Testis (tissue), 2 donors: ENCODE measurements at regions not wholly inside any gene's neighbourhood (a gene's known extent, or its start where the extent isn't known, plus 50 kb on each side); places are given as distances from the start of the nearest gene placed in this dataset.
"Not testable (repeated sequence)": the region's sequence is repeated elsewhere in the genome, so short reads cannot be mapped to it uniquely, and the experiment has no call there.

ENCODE experiments used
- CTCF ChIP-seq, 3 experiments: fragments of 450-650 bp in 2 of 3; fragments of 200-600 bp in 1 of 3; sonication (generic) in 1 of 3; IDR thresholded peaks; one replicate each; pipeline ENCODE4 v1.5.1; 2016 to 2019; ENCODE audit warnings: antibody characterized with exemption in 3 of 3, mild to moderate bottlenecking in 2 of 3, moderate library complexity in 1 of 3
- POLR2A ChIP-seq: fragments of 450-650 bp; IDR thresholded peaks from one replicate; pipeline ENCODE4 v1.6.1; 2017; ENCODE audit warnings: antibody characterized with exemption, mild to moderate bottlenecking, moderate library complexity

GRCh38 chr7:150107283-150107682 lies 215.9 kb upstream of the LRRC61 start:
- not testable (repeated sequence) for TF ChIP-seq POLR2A; CTCF (IDR thresholded peaks at IDR 0.05)
